NCI-H446 treated with DMSO at 0.1 percent for 48 hours (cell line): ENCODE measurements at regions not wholly inside any gene's neighbourhood (a gene's known extent, or its start where the extent isn't known, plus 50 kb on each side); places are given as distances from the start of the nearest gene placed in this dataset.
"Not testable (repeated sequence)": the region's sequence is repeated elsewhere in the genome, so short reads cannot be mapped to it uniquely, and the experiment has no call there.

Experiments
- DNase-seq: peaks from one replicate; lab custom pipeline; 2025; lab: John Stamatoyannopoulos, UW

GRCh38 chr3:182344026-182344425, 449.3 kb upstream of the ATP11B start:
- DNase-seq = not testable (repeated sequence)

GRCh38 chr3:182349051-182349450, 444.3 kb upstream of the ATP11B start:
- no peak for DNase-seq

- no peak for DNase-seq
These were observed 443.3 kb upstream of the ATP11B start for GRCh38 chr3:182349951-182350517.

- no peak for DNase-seq
These were observed 435.4 kb upstream of the ATP11B start for GRCh38 chr3:182357928-182358327.

- no peak for DNase-seq
These were observed 429.0 kb upstream of the ATP11B start for GRCh38 chr3:182364323-182364722.

GRCh38 chr3:182364723-182365650, 428.3 kb upstream of the ATP11B start:
- peak; percentile 97 for DNase-seq

- DNase-seq = no peak
These were observed 426.6 kb upstream of the ATP11B start for GRCh38 chr3:182366746-182367145.

DNA sequence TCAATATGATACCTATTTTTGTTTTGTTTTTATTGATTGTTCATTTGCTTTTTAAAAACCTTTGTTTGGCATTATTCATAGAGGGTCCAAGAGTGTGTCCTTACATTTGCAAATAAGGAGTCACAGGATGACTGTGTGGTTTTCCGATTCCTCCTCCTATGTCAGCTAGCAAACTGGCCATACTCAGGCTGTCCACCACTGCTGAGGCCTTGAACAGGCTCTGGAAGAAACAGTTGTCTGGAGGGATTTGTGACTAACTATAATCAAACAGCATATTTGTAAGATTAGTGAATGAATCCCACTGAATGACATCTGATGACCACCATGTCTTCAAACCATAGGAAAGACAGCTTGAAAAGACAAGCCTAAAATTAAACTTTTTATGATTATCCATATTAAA, 423.4 kb upstream of the ATP11B start:
- no peak for DNase-seq

- DNase-seq = no peak
These were observed 422.4 kb upstream of the ATP11B start for GRCh38 chr3:182370949-182371348.

DNA sequence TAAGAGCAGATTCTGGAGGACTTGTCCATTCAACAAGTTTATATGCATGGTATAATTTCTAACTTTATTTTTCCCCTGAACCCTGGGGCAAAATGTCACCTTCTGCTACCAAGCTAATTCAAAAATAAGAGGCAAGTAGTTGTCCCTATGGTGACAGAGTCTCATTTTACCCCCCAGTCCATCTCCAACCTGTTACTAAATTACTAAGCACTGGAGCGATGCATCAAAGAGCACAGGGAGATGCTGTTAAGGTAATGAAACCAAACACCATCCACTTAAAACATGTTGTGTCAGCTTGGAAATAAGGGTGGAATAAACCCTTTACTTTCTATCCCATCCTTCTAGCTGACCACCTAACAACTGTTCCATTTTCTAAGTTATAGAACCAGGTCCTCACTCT, 417.4 kb upstream of the ATP11B start:
- DNase-seq = no peak

- no peak for DNase-seq
These were observed 411.0 kb upstream of the ATP11B start for GRCh38 chr3:182382112-182382857.

DNA sequence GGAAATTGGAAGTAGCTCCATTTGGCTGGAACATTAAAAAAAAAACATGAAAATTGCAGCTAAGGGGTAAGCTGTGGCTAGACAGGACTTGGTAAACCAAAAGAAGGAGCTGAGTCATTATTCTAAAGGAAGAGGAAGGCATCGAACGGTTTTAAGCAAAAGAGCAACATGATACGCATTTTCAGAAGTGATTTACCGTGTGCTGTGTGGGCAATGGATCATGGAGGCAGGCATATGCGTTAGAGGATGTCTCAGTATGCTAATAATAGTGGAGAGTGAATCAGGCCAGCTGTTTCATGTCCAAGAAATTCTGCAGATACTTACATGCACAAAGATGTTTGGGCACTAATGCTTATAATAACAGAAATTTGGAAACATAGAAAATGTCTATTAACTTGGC, 409.1 kb upstream of the ATP11B start:
- DNase-seq = peak; percentile 24

DNA sequence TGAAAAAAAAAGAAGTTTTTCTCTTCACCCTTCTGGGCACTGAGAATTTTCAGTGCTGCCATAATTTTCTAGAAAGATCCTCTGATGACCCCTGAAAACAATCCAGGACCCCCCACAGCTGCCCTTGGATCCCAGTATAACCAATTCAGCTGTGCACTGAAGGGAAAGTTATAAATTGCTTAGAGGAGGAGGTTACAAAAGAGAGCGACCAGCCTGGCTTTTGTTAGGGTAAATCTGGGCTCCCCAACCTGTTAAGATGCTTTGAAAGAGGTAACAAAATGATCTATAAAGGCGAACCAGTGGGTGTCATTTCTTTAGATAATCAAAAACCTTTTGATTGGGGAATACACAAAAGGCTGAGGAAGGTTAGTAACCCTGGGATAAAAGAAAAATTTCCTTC, 407.9 kb upstream of the ATP11B start:
- no peak for DNase-seq

- no peak for DNase-seq
These were observed 404.8 kb upstream of the ATP11B start for GRCh38 chr3:182388506-182388905.

- no peak for DNase-seq
These were observed 404.1 kb upstream of the ATP11B start for GRCh38 chr3:182389071-182389815.

DNA sequence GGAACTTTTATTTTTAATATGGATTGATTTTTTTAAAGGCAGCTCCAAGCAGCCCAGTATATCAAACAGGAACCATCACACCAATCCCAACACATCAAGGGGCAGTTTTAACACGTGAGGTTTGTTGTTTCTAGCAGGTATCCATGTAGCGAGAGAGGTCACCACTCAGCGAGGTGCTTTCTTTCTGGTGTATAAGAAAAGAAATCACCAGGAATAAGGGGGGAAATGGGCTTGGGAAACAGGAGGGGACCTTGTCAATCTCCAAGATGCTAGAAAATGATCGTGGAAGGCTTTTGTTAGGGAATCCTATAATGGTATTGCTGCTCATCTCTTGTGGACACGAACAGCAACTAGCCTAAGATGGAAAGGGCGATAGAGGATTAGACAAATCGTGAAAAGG, 402.9 kb upstream of the ATP11B start:
- DNase-seq = no peak

DNA sequence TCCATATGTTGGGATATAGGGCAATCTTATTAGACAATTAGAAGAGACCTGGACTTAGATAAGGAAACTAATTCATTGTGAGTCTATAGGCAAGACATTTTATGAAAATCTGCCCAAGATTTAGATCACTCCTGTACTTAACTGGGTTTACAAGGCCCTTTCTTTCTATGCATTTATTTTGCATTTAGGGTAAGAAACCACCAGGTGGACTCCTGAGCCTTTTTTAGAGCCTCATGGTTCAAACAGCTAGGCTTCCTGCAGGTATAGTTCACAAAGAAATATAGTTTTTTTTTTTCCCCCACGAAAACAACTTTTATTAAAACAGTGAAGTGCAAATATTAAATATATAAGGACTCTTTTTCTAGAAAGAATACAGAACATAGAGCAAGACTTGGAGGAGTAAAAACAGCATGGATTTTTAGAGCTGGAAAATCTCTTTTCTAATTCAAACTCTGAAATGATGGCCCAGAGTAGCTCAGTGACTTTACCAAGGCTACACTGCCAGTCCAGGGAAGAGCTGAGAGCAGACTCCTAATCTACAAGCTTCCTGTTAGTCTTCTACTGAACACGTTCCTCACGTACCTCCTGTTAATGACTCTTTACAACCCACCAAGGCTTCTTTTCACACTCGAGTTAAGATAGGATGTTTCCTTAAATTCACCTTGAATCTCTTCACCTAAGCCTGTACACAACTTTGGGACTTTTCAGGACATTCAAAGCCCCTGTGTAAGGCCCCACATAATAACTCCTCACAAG, 400.9 kb upstream of the ATP11B start:
- DNase-seq = no peak

- DNase-seq = no peak
These were observed 400.2 kb upstream of the ATP11B start for GRCh38 chr3:182393151-182393550.

DNA sequence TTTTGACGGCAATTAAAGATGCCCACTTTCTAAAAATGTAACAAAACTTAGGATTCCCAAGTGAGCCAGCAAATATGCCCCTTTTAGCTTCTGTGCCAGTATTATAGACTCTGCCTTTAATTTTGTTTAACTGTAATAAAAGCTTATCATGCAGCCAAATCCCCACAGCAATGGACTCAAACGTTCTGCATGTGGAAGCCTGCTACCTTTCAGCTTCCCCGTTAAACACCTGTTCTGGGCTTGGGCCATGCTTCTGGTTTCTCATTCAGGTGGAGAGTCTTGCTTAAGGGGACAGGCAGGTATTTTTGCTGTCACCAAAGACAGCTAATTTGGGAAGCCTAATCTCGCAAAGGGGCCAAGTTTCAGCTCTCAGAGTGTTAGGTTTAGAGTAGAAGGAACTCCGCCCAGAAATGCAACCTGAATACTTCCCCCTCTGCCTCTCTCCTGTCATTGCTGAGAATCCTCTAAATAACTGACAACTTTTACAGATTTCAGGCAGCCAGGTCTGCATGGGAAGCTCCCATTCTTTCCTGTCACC, 399.4 kb upstream of the ATP11B start:
- no peak for DNase-seq

DNA sequence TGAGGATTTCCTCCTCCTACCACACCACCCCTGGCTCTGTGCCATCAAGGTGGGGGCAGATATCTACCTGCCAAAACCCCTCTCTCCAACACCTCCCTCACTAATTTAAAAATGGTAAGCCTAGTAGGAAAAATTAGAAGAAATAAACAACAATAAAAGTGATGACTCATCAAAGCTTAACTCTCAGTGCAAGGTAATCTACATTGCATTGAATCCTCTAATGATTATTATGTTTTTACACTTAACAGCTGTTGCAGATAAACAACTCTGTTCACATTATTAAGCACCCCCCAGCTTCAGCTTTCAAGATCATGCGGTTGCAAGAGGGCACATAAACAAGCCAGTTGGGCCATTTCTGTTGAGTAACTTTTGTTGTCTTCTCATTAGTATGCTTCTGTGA, 396.1 kb upstream of the ATP11B start:
- DNase-seq = no peak
